ENCODE measurements at regions not wholly inside any gene's neighbourhood (a gene's known extent, or its start where the extent isn't known, plus 50 kb on each side); places are given as distances from the start of the nearest gene placed in this dataset.
"Not testable (repeated sequence)": the region's sequence is repeated elsewhere in the genome, so short reads cannot be mapped to it uniquely, and the experiment has no call there.

GRCh38 chr12:59320112-59320511, 275.7 kb upstream of the SLC16A7 start:
- POLR2A ChIA-PET, result no interaction called here
- H3K4me3 Mint-ChIP-seq, result no peak overlapping the region

GRCh38 chr12:59318940-59319339, 276.9 kb upstream of the SLC16A7 start:
- no peak overlapping the region for H3K27ac Mint-ChIP-seq
- no peaks in the 10 kb centered on the region for H3K27me3 Mint-ChIP-seq
- no peaks in the 10 kb centered on the region for H3K36me3 Mint-ChIP-seq
- no peaks in the 10 kb centered on the region for H3K36me3 ChIP-seq (ENCODE audit: control insufficient read depth in 2 of 3, insufficient read depth in 3 of 3, low read length in 3 of 3)
- intact Hi-C loops (cut with micrococcal nuclease), result no loop called here
- ChIA-PET POLR2A (no interaction called here), CTCF (no interaction called here)
- H3K9me3 Mint-ChIP-seq, result peaks cover 0 to 3% (median 0%) of the 10 kb centered on the region in 11 donors
- H3K4me1 ChIP-seq (ENCODE audit: control insufficient read depth in 2 of 2, insufficient read depth in 2 of 2, low read length in 2 of 2), result no peaks in the 10 kb centered on the region
- no peaks in the 10 kb centered on the region for H3K27me3 ChIP-seq (ENCODE audit: control insufficient read depth in 2 of 2, insufficient read depth in 2 of 2, low read length in 2 of 2)
- no peaks in the 10 kb centered on the region for H3K9me3 ChIP-seq (ENCODE audit: control insufficient read depth in 2 of 3, low read length in 3 of 3)
- H3K27ac ChIP-seq (ENCODE audit: low read depth, low read length), result no peak overlapping the region
- no peak overlapping the region for H3K4me3 ChIP-seq (ENCODE audit: low read length)
- no peaks in the 10 kb centered on the region for H3K4me1 Mint-ChIP-seq
- ATAC-seq, result no peak
- H3K4me3 Mint-ChIP-seq, result no peak overlapping the region
- DNase-seq, result no peak

More at GRCh38 chr12:59320112-59320511, 275.7 kb upstream of the SLC16A7 start:
- Histone ChIP-seq H3K9me3 (ENCODE audit: control insufficient read depth in 2 of 3, low read length in 3 of 3) (no peaks in the 10 kb centered on the region), H3K27ac (ENCODE audit: low read depth, low read length) (no peak overlapping the region), H3K36me3 (ENCODE audit: control insufficient read depth in 2 of 3, insufficient read depth in 3 of 3, low read length in 3 of 3) (no peaks in the 10 kb centered on the region), H3K4me3 (ENCODE audit: low read length) (no peak overlapping the region), H3K27me3 (ENCODE audit: control insufficient read depth in 2 of 2, insufficient read depth in 2 of 2, low read length in 2 of 2) (no peaks in the 10 kb centered on the region), H3K4me1 (ENCODE audit: control insufficient read depth in 2 of 2, insufficient read depth in 2 of 2, low read length in 2 of 2) (no peaks in the 10 kb centered on the region)
- intact Hi-C loops (cut with micrococcal nuclease), result no loop called here
- H3K9me3 Mint-ChIP-seq, result peaks cover 0 to 3% (median 0%) of the 10 kb centered on the region in 11 donors
- no peak for ATAC-seq
- no peak for DNase-seq
- CTCF ChIA-PET, result no interaction called here
- no peaks in the 10 kb centered on the region for H3K36me3 Mint-ChIP-seq
- H3K27me3 Mint-ChIP-seq, result no peaks in the 10 kb centered on the region
- no peak overlapping the region for H3K27ac Mint-ChIP-seq
- no peaks in the 10 kb centered on the region for H3K4me1 Mint-ChIP-seq

DNA sequence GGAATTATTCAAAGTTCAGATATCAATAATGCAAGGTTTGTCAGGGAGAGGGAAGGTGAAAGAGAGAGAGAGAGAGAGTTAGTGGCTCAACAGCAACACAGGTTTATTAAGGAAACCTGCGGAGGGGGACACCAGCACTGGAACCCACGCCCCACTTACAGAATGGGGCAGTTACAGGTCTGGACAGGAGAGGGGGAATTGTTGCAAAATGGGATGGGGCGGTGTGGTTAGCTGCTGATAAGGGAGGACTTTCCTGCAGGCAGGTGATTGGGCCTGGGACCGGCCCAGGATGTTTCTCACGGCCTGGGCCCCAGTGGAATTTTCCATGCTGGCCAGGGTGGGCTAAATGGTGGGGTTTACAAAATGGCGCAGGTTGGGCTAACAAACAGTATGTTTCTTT, 278.2 kb upstream of the SLC16A7 start:
- no peak overlapping the region for H3K4me3 ChIP-seq (ENCODE audit: low read length)
- H3K4me1 ChIP-seq (ENCODE audit: control insufficient read depth in 2 of 2, insufficient read depth in 2 of 2, low read length in 2 of 2), result no peaks in the 10 kb centered on the region
- Mint-ChIP-seq H3K36me3 (no peaks in the 10 kb centered on the region), H3K4me1 (no peaks in the 10 kb centered on the region), H3K4me3 (no peak overlapping the region), H3K27me3 (no peaks in the 10 kb centered on the region), H3K9me3 (peaks cover 0 to 7% (median 0%) of the 10 kb centered on the region in 11 donors), H3K27ac (peak overlapping the region in 1 of 9 donors; percentile 3)
- ChIA-PET CTCF (no interaction called here), POLR2A (no interaction called here)
- no peak for DNase-seq
- H3K27me3 ChIP-seq (ENCODE audit: control insufficient read depth in 2 of 2, insufficient read depth in 2 of 2, low read length in 2 of 2), result no peaks in the 10 kb centered on the region
- no peaks in the 10 kb centered on the region for H3K9me3 ChIP-seq (ENCODE audit: control insufficient read depth in 2 of 3, low read length in 3 of 3)
- intact Hi-C loops (cut with micrococcal nuclease), result no loop called here
- no peak for ATAC-seq
- H3K27ac ChIP-seq (ENCODE audit: low read depth, low read length), result no peak overlapping the region
- no peaks in the 10 kb centered on the region for H3K36me3 ChIP-seq (ENCODE audit: control insufficient read depth in 2 of 3, insufficient read depth in 3 of 3, low read length in 3 of 3)

DNA sequence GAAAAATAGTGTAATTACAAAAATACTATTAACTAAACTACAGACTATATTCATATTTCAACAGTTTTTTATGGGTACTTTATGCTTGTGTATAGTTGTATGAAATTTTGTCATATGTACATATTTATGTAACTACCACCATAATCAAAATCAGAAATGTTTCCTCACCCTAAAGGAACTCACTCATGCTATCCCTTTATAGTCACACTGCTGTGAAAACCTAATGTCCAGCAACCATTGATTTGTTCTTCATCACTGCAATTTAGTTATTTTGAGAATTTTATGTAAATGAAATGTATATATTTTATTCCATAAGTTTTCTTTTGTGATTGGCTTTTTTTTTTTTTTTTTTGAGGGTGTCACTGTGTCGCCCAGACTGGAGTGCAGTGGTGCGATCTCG, 278.9 kb upstream of the SLC16A7 start:
- Mint-ChIP-seq H3K4me3 (no peak overlapping the region), H3K4me1 (no peaks in the 10 kb centered on the region), H3K9me3 (peaks cover 0 to 8% (median 3%) of the 10 kb centered on the region in 11 donors), H3K36me3 (no peaks in the 10 kb centered on the region), H3K27me3 (no peaks in the 10 kb centered on the region), H3K27ac (no peak overlapping the region)
- ATAC-seq (no peak), DNase-seq (no peak)
- CTCF ChIA-PET, result no interaction called here
- Histone ChIP-seq H3K4me1 (ENCODE audit: control insufficient read depth in 2 of 2, insufficient read depth in 2 of 2, low read length in 2 of 2) (no peaks in the 10 kb centered on the region), H3K9me3 (ENCODE audit: control insufficient read depth in 2 of 3, low read length in 3 of 3) (no peaks in the 10 kb centered on the region), H3K4me3 (ENCODE audit: low read length) (no peak overlapping the region), H3K27me3 (ENCODE audit: control insufficient read depth in 2 of 2, insufficient read depth in 2 of 2, low read length in 2 of 2) (no peaks in the 10 kb centered on the region), H3K36me3 (ENCODE audit: control insufficient read depth in 2 of 3, insufficient read depth in 3 of 3, low read length in 3 of 3) (no peaks in the 10 kb centered on the region), H3K27ac (ENCODE audit: low read depth, low read length) (no peak overlapping the region)
- POLR2A ChIA-PET, result no interaction called here
- intact Hi-C loops (cut with micrococcal nuclease), result no loop called here

GRCh38 chr12:59316354-59316753, 279.5 kb upstream of the SLC16A7 start:
- H3K4me1 ChIP-seq (ENCODE audit: control insufficient read depth in 2 of 2, insufficient read depth in 2 of 2, low read length in 2 of 2); H3K36me3 ChIP-seq (ENCODE audit: control insufficient read depth in 2 of 3, insufficient read depth in 3 of 3, low read length in 3 of 3); H3K4me3 ChIP-seq (ENCODE audit: low read length); POLR2A ChIA-PET; DNase-seq; H3K27ac Mint-ChIP-seq; H3K27ac ChIP-seq (ENCODE audit: low read depth, low read length); H3K9me3 ChIP-seq (ENCODE audit: control insufficient read depth in 2 of 3, low read length in 3 of 3); H3K4me1 Mint-ChIP-seq; intact Hi-C loops (cut with micrococcal nuclease); CTCF ChIA-PET; H3K4me3 Mint-ChIP-seq; H3K27me3 Mint-ChIP-seq; ATAC-seq; H3K27me3 ChIP-seq (ENCODE audit: control insufficient read depth in 2 of 2, insufficient read depth in 2 of 2, low read length in 2 of 2); H3K36me3 Mint-ChIP-seq: not testable (repeated sequence)
- peaks cover 0 to 14% (median 5%) of the 10 kb centered on the region in 11 donors for H3K9me3 Mint-ChIP-seq

GRCh38 chr12:59314209-59314608, 281.6 kb upstream of the SLC16A7 start:
- CTCF ChIA-PET, result interaction anchor here (0.6 kb wide), 1 partner anchor 953 kb away, joined by 3 read pairs; no protein-coding TSS in a partner anchor
- H3K4me3 ChIP-seq (ENCODE audit: low read length), result no peak overlapping the region
- POLR2A ChIA-PET, result no interaction called here
- Mint-ChIP-seq H3K36me3 (peaks cover 0 to 3% (median 0%) of the 10 kb centered on the region in 5 donors), H3K27ac (no peak overlapping the region), H3K4me3 (no peak overlapping the region), H3K4me1 (no peaks in the 10 kb centered on the region), H3K9me3 (peaks cover 0 to 16% (median 8%) of the 10 kb centered on the region in 11 donors), H3K27me3 (no peaks in the 10 kb centered on the region)
- no peaks in the 10 kb centered on the region for H3K27me3 ChIP-seq (ENCODE audit: control insufficient read depth in 2 of 2, insufficient read depth in 2 of 2, low read length in 2 of 2)
- DNase-seq (no peak), ATAC-seq (no peak)
- no peaks in the 10 kb centered on the region for H3K36me3 ChIP-seq (ENCODE audit: control insufficient read depth in 2 of 3, insufficient read depth in 3 of 3, low read length in 3 of 3)
- intact Hi-C loops (cut with micrococcal nuclease), result no loop called here
- no peaks in the 10 kb centered on the region for H3K9me3 ChIP-seq (ENCODE audit: control insufficient read depth in 2 of 3, low read length in 3 of 3)
- H3K27ac ChIP-seq (ENCODE audit: low read depth, low read length), result no peak overlapping the region
- no peaks in the 10 kb centered on the region for H3K4me1 ChIP-seq (ENCODE audit: control insufficient read depth in 2 of 2, insufficient read depth in 2 of 2, low read length in 2 of 2)

DNA sequence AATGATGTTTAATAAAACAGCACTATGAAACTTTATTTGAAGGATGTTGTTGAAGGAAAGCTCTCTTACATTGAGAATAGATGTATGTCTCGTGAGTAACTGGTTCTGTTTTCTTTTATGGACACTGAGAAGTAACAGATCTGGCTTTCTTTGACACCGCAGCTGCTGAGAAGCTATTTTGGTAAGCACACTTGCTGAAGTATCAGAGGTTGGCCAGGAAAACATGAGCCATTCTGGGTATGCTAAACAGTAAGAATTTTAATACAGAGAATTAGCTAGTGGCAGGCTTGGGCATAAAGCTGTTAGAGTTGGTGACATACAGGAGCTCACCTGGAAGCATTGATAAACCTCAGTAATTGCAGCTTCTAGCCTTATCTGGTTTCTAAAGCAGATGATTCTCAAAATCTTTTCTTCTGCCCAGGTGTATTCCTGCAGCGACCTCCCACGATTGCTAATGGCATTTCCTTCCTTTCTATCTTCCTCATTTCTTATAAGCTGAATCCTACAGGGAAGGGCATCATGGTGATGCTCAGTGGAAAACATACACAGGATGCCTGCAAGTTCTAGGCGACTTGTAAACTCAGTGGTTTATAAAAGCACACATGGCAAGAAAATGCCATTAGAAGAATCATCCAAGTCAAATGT, 291.6 kb upstream of the SLC16A7 start:
- no peaks in the 10 kb centered on the region for H3K4me1 ChIP-seq (ENCODE audit: control insufficient read depth in 2 of 2, insufficient read depth in 2 of 2, low read length in 2 of 2)
- intact Hi-C loops (cut with micrococcal nuclease), result no loop called here
- H3K9me3 ChIP-seq (ENCODE audit: control insufficient read depth in 2 of 3, low read length in 3 of 3), result no peaks in the 10 kb centered on the region
- no peaks in the 10 kb centered on the region for H3K4me1 Mint-ChIP-seq
- no peak for ATAC-seq
- H3K27ac ChIP-seq (ENCODE audit: low read depth, low read length), result no peak overlapping the region
- POLR2A ChIA-PET, result no interaction called here
- no peak for DNase-seq
- CTCF ChIA-PET, result no interaction called here
- peaks cover 0 to 10% (median 0%) of the 10 kb centered on the region in 11 donors for H3K9me3 Mint-ChIP-seq
- no peak overlapping the region for H3K4me3 ChIP-seq (ENCODE audit: low read length)
- no peak overlapping the region for H3K27ac Mint-ChIP-seq
- no peaks in the 10 kb centered on the region for H3K27me3 ChIP-seq (ENCODE audit: control insufficient read depth in 2 of 2, insufficient read depth in 2 of 2, low read length in 2 of 2)
- no peaks in the 10 kb centered on the region for H3K36me3 Mint-ChIP-seq
- H3K4me3 Mint-ChIP-seq, result no peak overlapping the region
- H3K36me3 ChIP-seq (ENCODE audit: control insufficient read depth in 2 of 3, insufficient read depth in 3 of 3, low read length in 3 of 3), result no peaks in the 10 kb centered on the region
- peaks cover 0 to 15% (median 0%) of the 10 kb centered on the region in 5 donors for H3K27me3 Mint-ChIP-seq
